ENCODE measurements at regions not wholly inside any gene's neighbourhood (a gene's known extent, or its start where the extent isn't known, plus 50 kb on each side); places are given as distances from the start of the nearest gene placed in this dataset.

DNA sequence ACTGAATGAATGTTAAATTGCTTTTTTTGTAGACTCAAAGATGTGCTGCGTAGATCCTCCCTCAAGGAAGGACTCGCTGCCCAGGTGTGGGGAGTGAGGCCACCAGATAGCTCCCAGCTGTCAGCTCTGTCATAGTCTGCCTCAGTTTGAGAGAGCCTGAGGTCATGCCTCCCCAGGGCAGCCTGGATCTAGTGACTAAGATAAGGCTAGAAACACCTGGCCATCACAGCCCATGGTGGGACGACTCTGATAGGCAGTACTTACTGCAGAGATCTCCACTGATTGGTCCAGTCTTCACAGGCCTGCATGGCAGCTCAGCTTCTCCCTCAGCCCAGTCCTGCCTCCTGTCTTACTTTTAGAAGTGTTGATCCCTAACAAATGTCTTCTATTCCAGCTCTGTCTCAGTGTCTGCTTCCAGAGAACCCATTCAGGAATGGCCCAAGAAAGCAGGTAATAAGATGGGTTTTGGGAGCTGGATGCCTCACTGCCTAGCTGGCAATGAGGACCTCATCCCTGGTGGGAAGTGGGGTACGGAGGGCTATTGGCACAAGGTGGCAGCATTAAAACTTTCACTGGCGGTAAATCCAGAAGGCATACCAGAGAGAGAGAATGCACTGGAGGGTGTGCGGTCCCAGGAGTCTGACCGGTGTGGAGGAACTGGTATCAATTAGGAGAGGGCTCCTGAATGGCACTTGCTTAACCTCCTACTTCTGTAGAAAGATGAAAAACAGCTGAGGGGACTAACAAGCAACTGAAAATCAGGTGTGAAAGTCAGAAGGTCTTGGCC lies 55.3 kb upstream of the GPR37L1 start (continued):
- TF ChIP-seq, protein P1, sequence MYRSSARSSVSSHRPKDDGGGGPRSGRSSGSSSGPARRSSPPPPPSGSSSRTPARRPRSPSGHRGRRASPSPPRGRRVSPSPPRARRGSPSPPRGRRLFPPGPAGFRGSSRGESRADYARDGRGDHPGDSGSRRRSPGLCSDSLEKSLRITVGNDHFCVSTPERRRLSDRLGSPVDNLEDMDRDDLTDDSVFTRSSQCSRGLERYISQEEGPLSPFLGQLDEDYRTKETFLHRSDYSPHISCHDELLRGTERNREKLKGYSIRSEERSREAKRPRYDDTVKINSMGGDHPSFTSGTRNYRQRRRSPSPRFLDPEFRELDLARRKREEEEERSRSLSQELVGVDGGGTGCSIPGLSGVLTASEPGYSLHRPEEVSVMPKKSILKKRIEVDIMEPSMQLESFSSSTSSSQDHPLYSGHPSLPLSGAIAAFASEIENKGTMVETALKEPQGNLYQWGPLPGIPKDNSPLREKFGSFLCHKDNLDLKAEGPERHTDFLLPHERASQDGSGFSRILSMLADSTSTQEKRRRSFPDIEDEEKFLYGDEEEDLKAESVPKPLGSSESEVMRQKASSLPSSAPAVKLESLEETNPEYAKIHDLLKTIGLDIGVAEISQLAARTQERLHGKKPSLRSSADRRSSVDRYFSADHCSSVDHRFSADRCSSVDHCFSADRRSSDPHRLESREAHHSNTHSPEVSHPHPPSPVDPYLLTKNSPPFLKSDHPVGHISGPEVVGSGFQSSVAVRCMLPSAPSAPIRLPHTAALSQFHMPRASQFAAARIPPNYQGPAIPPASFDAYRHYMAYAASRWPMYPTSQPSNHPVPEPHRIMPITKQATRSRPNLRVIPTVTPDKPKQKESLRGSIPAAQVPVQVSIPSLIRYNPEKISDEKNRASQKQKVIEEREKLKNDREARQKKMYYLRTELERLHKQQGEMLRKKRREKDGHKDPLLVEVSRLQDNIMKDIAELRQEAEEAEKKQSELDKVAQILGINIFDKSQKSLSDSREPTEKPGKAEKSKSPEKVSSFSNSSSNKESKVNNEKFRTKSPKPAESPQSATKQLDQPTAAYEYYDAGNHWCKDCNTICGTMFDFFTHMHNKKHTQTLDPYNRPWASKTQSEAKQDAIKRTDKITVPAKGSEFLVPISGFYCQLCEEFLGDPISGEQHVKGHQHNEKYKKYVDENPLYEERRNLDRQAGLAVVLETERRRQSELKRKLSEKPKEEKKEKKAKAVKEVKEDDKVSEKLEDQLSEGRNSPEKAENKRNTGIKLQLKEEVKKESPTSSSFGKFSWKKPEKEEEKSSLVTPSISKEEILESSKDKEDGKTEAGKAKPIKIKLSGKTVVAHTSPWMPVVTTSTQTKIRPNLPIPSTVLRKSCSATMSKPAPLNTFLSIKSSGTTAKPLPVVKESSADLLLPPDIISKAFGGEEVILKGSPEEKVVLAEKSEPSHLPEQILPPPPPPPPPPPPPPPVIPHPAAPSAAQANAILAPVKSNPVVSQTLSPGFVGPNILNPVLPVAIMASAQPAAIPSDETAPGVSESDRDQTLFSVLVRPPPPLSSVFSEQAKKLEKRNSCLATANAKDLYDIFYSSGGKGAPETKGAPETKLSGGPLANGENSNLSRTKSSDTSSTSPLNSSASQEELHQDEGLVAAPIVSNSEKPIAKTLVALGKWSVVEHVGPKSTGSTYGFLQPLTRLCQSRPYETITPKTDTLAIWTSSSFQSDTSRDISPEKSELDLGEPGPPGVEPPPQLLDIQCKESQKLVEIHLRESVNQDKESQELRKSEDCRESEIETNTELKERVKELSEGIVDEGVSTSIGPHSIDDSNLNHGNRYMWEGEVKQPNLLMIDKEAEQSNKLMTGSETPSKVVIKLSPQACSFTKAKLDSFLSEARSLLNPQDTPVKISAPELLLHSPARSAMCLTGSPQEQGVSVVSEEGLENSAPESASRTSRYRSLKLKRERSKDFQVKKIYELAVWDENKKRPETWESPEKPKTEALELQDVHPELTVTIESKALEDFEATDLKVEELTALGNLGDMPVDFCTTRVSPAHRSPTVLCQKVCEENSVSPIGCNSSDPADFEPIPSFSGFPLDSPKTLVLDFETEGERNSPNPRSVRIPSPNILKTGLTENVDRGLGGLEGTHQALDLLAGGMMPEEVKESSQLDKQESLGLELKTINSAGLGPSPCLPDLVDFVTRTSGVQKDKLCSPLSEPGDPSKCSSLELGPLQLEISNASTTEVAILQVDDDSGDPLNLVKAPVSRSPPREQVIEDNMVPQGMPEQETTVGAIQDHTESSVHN (IDR thresholded peaks at IDR 0.05; ENCODE audit: borderline replicate concordance in 1 of 2, low read depth in 1 of 2) = no peak
- no peak for TF ChIP-seq PCBP2 (IDR thresholded peaks at IDR 0.05; ENCODE audit: low read depth, low read length, poor library complexity, severe bottlenecking)
- TF ChIP-seq SRSF9 (IDR thresholded peaks at IDR 0.05; ENCODE audit: borderline replicate concordance, low read depth, low read length) = no peak
- TF ChIP-seq CBFA2T3 (IDR thresholded peaks at IDR 0.05) = peak; percentile 94
- TF ChIP-seq EHMT2 (IDR thresholded peaks at IDR 0.05) = no peak
- no peak for TF ChIP-seq ZNF274 (IDR thresholded peaks at IDR 0.05; ENCODE audit: borderline replicate concordance, low read depth, low read length)
- no peak for TF ChIP-seq ARID2 (IDR thresholded peaks at IDR 0.05)
- no peak for TF ChIP-seq XRCC4 (IDR thresholded peaks at IDR 0.05; ENCODE audit: extremely low read depth, insufficient read depth, insufficient read length)
- no peak for TF ChIP-seq TARDBP (IDR thresholded peaks at IDR 0.05)
- no peak for TF ChIP-seq SIX5 (IDR thresholded peaks at IDR 0.05; ENCODE audit: borderline replicate concordance in 1 of 2, insufficient read depth in 1 of 2, low read depth in 1 of 2, low read length in 2 of 2)
- TF ChIP-seq, protein P2, sequence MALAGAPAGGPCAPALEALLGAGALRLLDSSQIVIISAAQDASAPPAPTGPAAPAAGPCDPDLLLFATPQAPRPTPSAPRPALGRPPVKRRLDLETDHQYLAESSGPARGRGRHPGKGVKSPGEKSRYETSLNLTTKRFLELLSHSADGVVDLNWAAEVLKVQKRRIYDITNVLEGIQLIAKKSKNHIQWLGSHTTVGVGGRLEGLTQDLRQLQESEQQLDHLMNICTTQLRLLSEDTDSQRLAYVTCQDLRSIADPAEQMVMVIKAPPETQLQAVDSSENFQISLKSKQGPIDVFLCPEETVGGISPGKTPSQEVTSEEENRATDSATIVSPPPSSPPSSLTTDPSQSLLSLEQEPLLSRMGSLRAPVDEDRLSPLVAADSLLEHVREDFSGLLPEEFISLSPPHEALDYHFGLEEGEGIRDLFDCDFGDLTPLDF (CRISPR knock-in tag; IDR thresholded peaks at IDR 0.05) = no peak
- TF ChIP-seq EP400 (IDR thresholded peaks at IDR 0.05) = no peak
- no peak for TF ChIP-seq ZFP30 (CRISPR knock-in tag; IDR thresholded peaks at IDR 0.05; ENCODE audit: borderline replicate concordance)
- peak; percentile 49; the same call in 1 of the 2 replicates for TF ChIP-seq STAT5A (IDR thresholded peaks at IDR 0.05; ENCODE audit: borderline replicate concordance, low read length)
- TF ChIP-seq ETS2 (tag; IDR thresholded peaks at IDR 0.05; ENCODE audit: borderline replicate concordance, poor library complexity, severe bottlenecking) = no peak
- TF ChIP-seq ATF7 (IDR thresholded peaks at IDR 0.05) = peak; percentile 81; the same call in 1 of the 2 replicates
- TF ChIP-seq PHTF2 (CRISPR knock-in tag; IDR thresholded peaks at IDR 0.05) = no peak
- TF ChIP-seq NFE2 (IDR thresholded peaks at IDR 0.05; ENCODE audit: low read depth) = no peak

Data from K562 (cell line).